ENCODE measurements at regions not wholly inside any gene's neighbourhood (a gene's known extent, or its start where the extent isn't known, plus 50 kb on each side); places are given as distances from the start of the nearest gene placed in this dataset.

GRCh38 chr7:51995596-51996179, 679.1 kb upstream of the COBL start:
- DNase-seq, result no peak
- H4K20me1 ChIP-seq (ENCODE audit: insufficient read depth, low read depth, low read length), result no peaks in the 10 kb centered on the region
- H3K9me3 ChIP-seq (ENCODE audit: low read length), result peaks cover 15% of the 10 kb centered on the region; the same call in 1 of the 2 replicates
- no peak overlapping the region for H3K4me2 ChIP-seq (ENCODE audit: low read depth, low read length, poor library complexity, severe bottlenecking)
- H3K79me2 ChIP-seq (ENCODE audit: low read length), result no peaks in the 10 kb centered on the region
- no peaks in the 10 kb centered on the region for H3K36me3 ChIP-seq (ENCODE audit: insufficient read depth, low read length)
- H3K4me3 ChIP-seq (ENCODE audit: low read length), result no peak overlapping the region
- no peak overlapping the region for H2AFZ ChIP-seq (ENCODE audit: low read length)
- no peak overlapping the region for H3K27ac ChIP-seq (ENCODE audit: low read length)
- H3K9me2 ChIP-seq (replicated peaks; ENCODE audit: insufficient read depth, low read length), result no peaks in the 10 kb centered on the region
- H3K27me3 ChIP-seq (ENCODE audit: low read length), result no peaks in the 10 kb centered on the region
- H3K9ac ChIP-seq (ENCODE audit: low read length), result no peak overlapping the region
- H3K4me1 ChIP-seq (ENCODE audit: low read length), result no peaks in the 10 kb centered on the region

- Histone ChIP-seq H2AFZ (ENCODE audit: low read length) (no peak overlapping the region), H4K20me1 (ENCODE audit: insufficient read depth, low read depth, low read length) (no peaks in the 10 kb centered on the region)
Measured at GRCh38 chr7:51982653-51983052, 666.0 kb upstream of the COBL start.

GRCh38 chr7:51980812-51981211, 664.2 kb upstream of the COBL start:
- Histone ChIP-seq H3K9ac (ENCODE audit: low read length) (no peak overlapping the region), H3K27ac (ENCODE audit: low read length) (no peak overlapping the region), H3K79me2 (ENCODE audit: low read length) (no peaks in the 10 kb centered on the region), H3K27me3 (ENCODE audit: low read length) (no peaks in the 10 kb centered on the region), H3K4me3 (ENCODE audit: low read length) (no peak overlapping the region), H2AFZ (ENCODE audit: low read length) (no peak overlapping the region), H4K20me1 (ENCODE audit: insufficient read depth, low read depth, low read length) (no peaks in the 10 kb centered on the region), H3K9me3 (ENCODE audit: low read length) (peaks cover 11% of the 10 kb centered on the region), H3K36me3 (ENCODE audit: insufficient read depth, low read length) (no peaks in the 10 kb centered on the region), H3K9me2 (replicated peaks; ENCODE audit: insufficient read depth, low read length) (no peaks in the 10 kb centered on the region), H3K4me1 (ENCODE audit: low read length) (no peaks in the 10 kb centered on the region), H3K4me2 (ENCODE audit: low read depth, low read length, poor library complexity, severe bottlenecking) (no peak overlapping the region)
- no peak for DNase-seq

More at GRCh38 chr7:51982653-51983052, 666.0 kb upstream of the COBL start:
- Histone ChIP-seq H3K4me3 (ENCODE audit: low read length) (no peak overlapping the region), H3K9me2 (replicated peaks; ENCODE audit: insufficient read depth, low read length) (no peaks in the 10 kb centered on the region), H3K27me3 (ENCODE audit: low read length) (no peaks in the 10 kb centered on the region), H3K79me2 (ENCODE audit: low read length) (no peaks in the 10 kb centered on the region), H3K4me2 (ENCODE audit: low read depth, low read length, poor library complexity, severe bottlenecking) (no peak overlapping the region), H3K4me1 (ENCODE audit: low read length) (no peaks in the 10 kb centered on the region), H3K27ac (ENCODE audit: low read length) (no peak overlapping the region), H3K9ac (ENCODE audit: low read length) (no peak overlapping the region), H3K36me3 (ENCODE audit: insufficient read depth, low read length) (no peaks in the 10 kb centered on the region), H3K9me3 (ENCODE audit: low read length) (peaks cover 14% of the 10 kb centered on the region)
- no peak for DNase-seq

GRCh38 chr7:51980313-51980712, 663.7 kb upstream of the COBL start:
- DNase-seq, result no peak
- Histone ChIP-seq H3K9ac (ENCODE audit: low read length) (no peak overlapping the region), H3K9me2 (replicated peaks; ENCODE audit: insufficient read depth, low read length) (no peaks in the 10 kb centered on the region), H3K9me3 (ENCODE audit: low read length) (peaks cover 11% of the 10 kb centered on the region), H3K27me3 (ENCODE audit: low read length) (no peaks in the 10 kb centered on the region), H3K27ac (ENCODE audit: low read length) (no peak overlapping the region), H4K20me1 (ENCODE audit: insufficient read depth, low read depth, low read length) (no peaks in the 10 kb centered on the region), H2AFZ (ENCODE audit: low read length) (no peak overlapping the region), H3K4me2 (ENCODE audit: low read depth, low read length, poor library complexity, severe bottlenecking) (no peak overlapping the region), H3K36me3 (ENCODE audit: insufficient read depth, low read length) (no peaks in the 10 kb centered on the region), H3K4me3 (ENCODE audit: low read length) (no peak overlapping the region), H3K79me2 (ENCODE audit: low read length) (no peaks in the 10 kb centered on the region), H3K4me1 (ENCODE audit: low read length) (no peaks in the 10 kb centered on the region)

- H2AFZ ChIP-seq (ENCODE audit: low read length), result no peak overlapping the region
- no peaks in the 10 kb centered on the region for H4K20me1 ChIP-seq (ENCODE audit: insufficient read depth, low read depth, low read length)
- H3K9ac ChIP-seq (ENCODE audit: low read length), result no peak overlapping the region
- no peaks in the 10 kb centered on the region for H3K4me1 ChIP-seq (ENCODE audit: low read length)
- H3K79me2 ChIP-seq (ENCODE audit: low read length), result no peaks in the 10 kb centered on the region
- no peak overlapping the region for H3K4me2 ChIP-seq (ENCODE audit: low read depth, low read length, poor library complexity, severe bottlenecking)
- no peaks in the 10 kb centered on the region for H3K27me3 ChIP-seq (ENCODE audit: low read length)
- no peak overlapping the region for H3K27ac ChIP-seq (ENCODE audit: low read length)
- no peaks in the 10 kb centered on the region for H3K36me3 ChIP-seq (ENCODE audit: insufficient read depth, low read length)
- H3K9me2 ChIP-seq (replicated peaks; ENCODE audit: insufficient read depth, low read length), result no peaks in the 10 kb centered on the region
- no peak overlapping the region for H3K4me3 ChIP-seq (ENCODE audit: low read length)
- H3K9me3 ChIP-seq (ENCODE audit: low read length), result peaks cover 4% of the 10 kb centered on the region; the same call in 1 of the 2 replicates
- DNase-seq, result no peak
Measured at GRCh38 chr7:51977913-51978312, 661.3 kb upstream of the COBL start.

GRCh38 chr7:51973939-51974338, 657.3 kb upstream of the COBL start:
- no peak overlapping the region for H3K4me3 ChIP-seq (ENCODE audit: low read length)
- H3K36me3 ChIP-seq (ENCODE audit: insufficient read depth, low read length), result no peaks in the 10 kb centered on the region
- H3K9ac ChIP-seq (ENCODE audit: low read length), result no peak overlapping the region
- H3K9me2 ChIP-seq (replicated peaks; ENCODE audit: insufficient read depth, low read length), result no peaks in the 10 kb centered on the region
- H2AFZ ChIP-seq (ENCODE audit: low read length), result no peak overlapping the region
- peaks cover 13% of the 10 kb centered on the region for H3K9me3 ChIP-seq (ENCODE audit: low read length)
- no peak overlapping the region for H3K4me2 ChIP-seq (ENCODE audit: low read depth, low read length, poor library complexity, severe bottlenecking)
- H3K79me2 ChIP-seq (ENCODE audit: low read length), result no peaks in the 10 kb centered on the region
- no peak overlapping the region for H3K27ac ChIP-seq (ENCODE audit: low read length)
- H4K20me1 ChIP-seq (ENCODE audit: insufficient read depth, low read depth, low read length), result no peaks in the 10 kb centered on the region
- no peaks in the 10 kb centered on the region for H3K27me3 ChIP-seq (ENCODE audit: low read length)
- H3K4me1 ChIP-seq (ENCODE audit: low read length), result no peaks in the 10 kb centered on the region
- DNase-seq, result no peak

- Histone ChIP-seq H3K27ac (ENCODE audit: low read length) (no peak overlapping the region), H3K4me3 (ENCODE audit: low read length) (no peak overlapping the region), H3K27me3 (ENCODE audit: low read length) (no peaks in the 10 kb centered on the region), H2AFZ (ENCODE audit: low read length) (no peak overlapping the region), H3K4me2 (ENCODE audit: low read depth, low read length, poor library complexity, severe bottlenecking) (no peak overlapping the region), H3K9me2 (replicated peaks; ENCODE audit: insufficient read depth, low read length) (no peaks in the 10 kb centered on the region), H3K9me3 (ENCODE audit: low read length) (peaks cover 13% of the 10 kb centered on the region), H3K36me3 (ENCODE audit: insufficient read depth, low read length) (no peaks in the 10 kb centered on the region), H3K79me2 (ENCODE audit: low read length) (no peaks in the 10 kb centered on the region), H4K20me1 (ENCODE audit: insufficient read depth, low read depth, low read length) (no peaks in the 10 kb centered on the region), H3K9ac (ENCODE audit: low read length) (no peak overlapping the region), H3K4me1 (ENCODE audit: low read length) (no peaks in the 10 kb centered on the region)
- no peak for DNase-seq
Measured at GRCh38 chr7:51973071-51973470, 656.5 kb upstream of the COBL start.

- Histone ChIP-seq H3K9me2 (replicated peaks; ENCODE audit: insufficient read depth, low read length) (no peaks in the 10 kb centered on the region), H3K27me3 (ENCODE audit: low read length) (no peaks in the 10 kb centered on the region), H2AFZ (ENCODE audit: low read length) (no peak overlapping the region), H3K27ac (ENCODE audit: low read length) (no peak overlapping the region), H3K9me3 (ENCODE audit: low read length) (peaks cover 13% of the 10 kb centered on the region), H3K4me3 (ENCODE audit: low read length) (no peak overlapping the region), H3K79me2 (ENCODE audit: low read length) (no peaks in the 10 kb centered on the region), H3K9ac (ENCODE audit: low read length) (no peak overlapping the region), H3K4me1 (ENCODE audit: low read length) (no peaks in the 10 kb centered on the region), H3K36me3 (ENCODE audit: insufficient read depth, low read length) (no peaks in the 10 kb centered on the region), H4K20me1 (ENCODE audit: insufficient read depth, low read depth, low read length) (no peaks in the 10 kb centered on the region), H3K4me2 (ENCODE audit: low read depth, low read length, poor library complexity, severe bottlenecking) (no peak overlapping the region)
- no peak for DNase-seq
Measured at GRCh38 chr7:51970961-51971665, 654.5 kb upstream of the COBL start.

Data from Karpas-422 (cell line).